Kidney (tissue), 13 donors: ENCODE measurements at regions not wholly inside any gene's neighbourhood (a gene's known extent, or its start where the extent isn't known, plus 50 kb on each side); places are given as distances from the start of the nearest gene placed in this dataset.

Experiments
- DNase-seq, 5 donors: peaks; one replicate each; pipeline ENCODE4 v3.0.0-alpha.2; 2013 to 2020
- FAIRE-seq: peaks from 2 replicates; lab custom pipeline; 2012; peaks lifted over from hg19 to GRCh38; lab: Jason Lieb, UNC
- H3K27ac ChIP-seq, 2 donors: one replicate each; pipeline ENCODE4 v1.7.0; 2013; ENCODE audit warnings: low read depth in 2 of 2, low read length in 2 of 2, inconsistent platforms in 1 of 2
- H3K27me3 ChIP-seq: one replicate; pipeline ENCODE4 v1.7.1; 2013; ENCODE audit warnings: low read length, inconsistent platforms; ENCODE audit not compliant: control insufficient read depth, insufficient read depth
- H3K36me3 ChIP-seq, 3 donors: one replicate each; pipeline versions ENCODE4 v1.7.0 to v1.7.1; 2013; ENCODE audit warnings: low read length in 3 of 3, control low read depth in 1 of 3, inconsistent platforms in 1 of 3; ENCODE audit not compliant: insufficient read depth in 3 of 3, control insufficient read depth in 2 of 3
- H3K4me1 ChIP-seq, 3 donors: one replicate each; pipeline versions ENCODE4 v1.7.0 to v1.7.1; 2013; ENCODE audit warnings: low read length in 3 of 3, inconsistent platforms in 1 of 3, low read depth in 1 of 3; ENCODE audit not compliant: control insufficient read depth in 2 of 3, insufficient read depth in 2 of 3
- H3K4me3 ChIP-seq, 3 donors: one replicate each; pipeline versions ENCODE4 v1.7.0 to v1.8.1; 2013; ENCODE audit warnings: low read length in 3 of 3, control low read depth in 1 of 3, inconsistent platforms in 1 of 3
- H3K9ac ChIP-seq, 3 donors: one replicate each; pipeline versions ENCODE4 v1.7.0 to v1.7.1; 2013; ENCODE audit warnings: low read length in 3 of 3, control low read depth in 1 of 3, inconsistent platforms in 1 of 3
- H3K9me3 ChIP-seq, 3 donors: one replicate each; pipeline versions ENCODE4 v1.7.0 to v1.7.1; 2013; ENCODE audit warnings: low read length in 3 of 3, control low read depth in 1 of 3, inconsistent platforms in 1 of 3; ENCODE audit not compliant: control insufficient read depth in 2 of 3, insufficient read depth in 1 of 3
- intact Hi-C: fragments of 100-400 bp; cut with DNase I; formaldehyde crosslinking; loops from one replicate; pipeline ENCODE4 v1.11.1; 2022
- TF ChIP-seq, protein P1 (sequence below): IDR thresholded peaks from 3 replicates; pipeline ENCODE4 v1.5.1; 2012; ENCODE audit warnings: mild to moderate bottlenecking, moderate library complexity, borderline replicate concordance; ENCODE audit not compliant: insufficient read depth; ENCODE audit errors: extremely low read depth
- donor health status: control.
- donor health status: control.
- donor health status: control.
- donor health status: control.
- donor health status: control.
- donor health status: DM: yes; HTN: yes; CAD: no.
- donor health status: Normal renal cell carcinoma (clear cell type).

GRCh38 chr4:186428481-186428880 is 126.9 kb downstream of the MTNR1A start:
- Histone ChIP-seq H3K27ac (no peak overlapping the region), H3K27me3 (no peaks in the 10 kb centered on the region), H3K36me3 (no peaks in the 10 kb centered on the region), H3K4me1 (no peaks in the 10 kb centered on the region), H3K9ac (no peak overlapping the region), H3K9me3 (no peaks in the 10 kb centered on the region), H3K4me3 (no peak overlapping the region)
- DNase-seq (peak in 4 of 5 donors; percentile 37 to 66 (median 48)), FAIRE-seq (no peak)
- intact Hi-C loops, result no loop called here
- TF ChIP-seq, protein P1, sequence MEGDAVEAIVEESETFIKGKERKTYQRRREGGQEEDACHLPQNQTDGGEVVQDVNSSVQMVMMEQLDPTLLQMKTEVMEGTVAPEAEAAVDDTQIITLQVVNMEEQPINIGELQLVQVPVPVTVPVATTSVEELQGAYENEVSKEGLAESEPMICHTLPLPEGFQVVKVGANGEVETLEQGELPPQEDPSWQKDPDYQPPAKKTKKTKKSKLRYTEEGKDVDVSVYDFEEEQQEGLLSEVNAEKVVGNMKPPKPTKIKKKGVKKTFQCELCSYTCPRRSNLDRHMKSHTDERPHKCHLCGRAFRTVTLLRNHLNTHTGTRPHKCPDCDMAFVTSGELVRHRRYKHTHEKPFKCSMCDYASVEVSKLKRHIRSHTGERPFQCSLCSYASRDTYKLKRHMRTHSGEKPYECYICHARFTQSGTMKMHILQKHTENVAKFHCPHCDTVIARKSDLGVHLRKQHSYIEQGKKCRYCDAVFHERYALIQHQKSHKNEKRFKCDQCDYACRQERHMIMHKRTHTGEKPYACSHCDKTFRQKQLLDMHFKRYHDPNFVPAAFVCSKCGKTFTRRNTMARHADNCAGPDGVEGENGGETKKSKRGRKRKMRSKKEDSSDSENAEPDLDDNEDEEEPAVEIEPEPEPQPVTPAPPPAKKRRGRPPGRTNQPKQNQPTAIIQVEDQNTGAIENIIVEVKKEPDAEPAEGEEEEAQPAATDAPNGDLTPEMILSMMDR, result no peak

DNA sequence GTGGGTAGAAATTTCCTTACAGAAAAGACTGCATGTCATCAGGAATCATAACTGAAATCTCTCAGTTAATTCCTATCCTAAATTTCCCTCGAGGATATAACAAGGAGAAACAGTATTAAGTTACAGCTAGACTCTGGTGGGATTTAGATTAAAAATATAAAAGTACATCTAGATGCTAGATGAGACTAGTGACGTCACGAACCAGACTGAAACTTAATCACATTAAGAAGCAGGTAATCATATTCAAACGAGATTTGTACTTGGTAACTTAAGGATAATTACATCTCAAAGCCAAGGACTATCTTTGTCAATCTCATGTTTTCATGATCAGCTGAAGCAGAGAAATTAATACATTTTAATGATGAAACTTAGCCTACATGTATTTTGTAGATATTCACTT is 130.6 kb downstream of the MTNR1A start:
- no peaks in the 10 kb centered on the region for H3K9me3 ChIP-seq
- no peak for FAIRE-seq

DNA sequence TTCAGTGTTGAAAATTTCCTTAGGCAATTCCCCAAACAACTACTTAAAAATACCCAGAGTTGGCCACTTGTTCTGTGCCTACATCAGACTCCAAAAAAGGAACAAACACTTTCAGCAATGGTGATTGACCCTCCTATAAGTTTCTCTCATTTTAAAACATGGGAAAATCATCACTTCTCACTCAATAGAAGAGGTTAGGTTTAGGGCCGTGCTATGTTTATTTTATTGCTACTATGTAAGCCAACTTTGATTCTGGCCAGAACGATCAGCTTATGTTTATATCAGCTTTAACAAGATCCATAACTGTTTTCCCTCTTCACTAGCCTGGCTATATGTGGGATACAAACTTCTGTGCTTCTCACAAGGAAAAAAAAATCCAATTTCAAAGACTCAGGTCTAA is 133.1 kb downstream of the MTNR1A start:
- DNase-seq (no peak), FAIRE-seq (no peak)
- H3K4me3 ChIP-seq, result no peak overlapping the region
- H3K4me1 ChIP-seq, result no peaks in the 10 kb centered on the region
- H3K36me3 ChIP-seq, result no peaks in the 10 kb centered on the region
- intact Hi-C loops, result no loop called here
- H3K9me3 ChIP-seq, result no peaks in the 10 kb centered on the region
- no peak overlapping the region for H3K9ac ChIP-seq
- H3K27ac ChIP-seq, result no peak overlapping the region
- H3K27me3 ChIP-seq, result no peaks in the 10 kb centered on the region
- TF ChIP-seq, protein P1, result no peak

More for the DNA sequence above, 130.6 kb downstream of the MTNR1A start:
- H3K27me3 ChIP-seq, result no peaks in the 10 kb centered on the region
- H3K9ac ChIP-seq, result no peak overlapping the region
- H3K4me1 ChIP-seq, result no peaks in the 10 kb centered on the region
- TF ChIP-seq, protein P1, result no peak
- H3K27ac ChIP-seq, result no peak overlapping the region
- intact Hi-C loops, result no loop called here
- no peak for DNase-seq
- H3K36me3 ChIP-seq, result no peaks in the 10 kb centered on the region
- no peak overlapping the region for H3K4me3 ChIP-seq

GRCh38 chr4:186416451-186417060 is 138.8 kb downstream of the MTNR1A start:
- Histone ChIP-seq H3K9me3 (no peaks in the 10 kb centered on the region), H3K36me3 (no peaks in the 10 kb centered on the region), H3K4me1 (no peaks in the 10 kb centered on the region), H3K27me3 (no peaks in the 10 kb centered on the region), H3K9ac (no peak overlapping the region), H3K27ac (no peak overlapping the region), H3K4me3 (no peak overlapping the region)
- FAIRE-seq (no peak), DNase-seq (no peak)
- TF ChIP-seq, protein P1, result no peak
- intact Hi-C loops, result no loop called here
